GM10266 (cell line): ENCODE measurements at regions not wholly inside any gene's neighbourhood (a gene's known extent, or its start where the extent isn't known, plus 50 kb on each side); places are given as distances from the start of the nearest gene placed in this dataset.
"Not testable (repeated sequence)": the region's sequence is repeated elsewhere in the genome, so short reads cannot be mapped to it uniquely, and the experiment has no call there.

Source experiments
- DNase-seq: peaks from one replicate; pipeline ENCODE4 v3.0.0; 2012; ENCODE audit errors: extremely low spot score
- CTCF ChIP-seq: IDR thresholded peaks from 2 replicates; pipeline ENCODE4 v1.5.1; 2012; ENCODE audit warnings: mild to moderate bottlenecking, low read depth; ENCODE audit not compliant: control insufficient read depth, insufficient read depth; ENCODE audit errors: missing control alignments

- no peak for TF ChIP-seq CTCF
- DNase-seq: no peak
Measured at GRCh38 chr1:194776657-194777056, 1590.2 kb upstream of the B3GALT2 start.

GRCh38 chr1:194774535-194774934 is 1588.1 kb upstream of the B3GALT2 start:
- no peak for TF ChIP-seq CTCF
- no peak for DNase-seq

GRCh38 chr1:194755241-194755994 is 1569.0 kb upstream of the B3GALT2 start:
- no peak for DNase-seq

GRCh38 chr1:194738843-194739242 is 1552.4 kb upstream of the B3GALT2 start:
- DNase-seq: not testable (repeated sequence)

More at GRCh38 chr1:194755241-194755994, 1569.0 kb upstream of the B3GALT2 start:
- no peak for TF ChIP-seq CTCF

- TF ChIP-seq CTCF: no peak
- DNase-seq: no peak
Measured at GRCh38 chr1:194734970-194735369, 1548.6 kb upstream of the B3GALT2 start.

- no peak for DNase-seq
- no peak for TF ChIP-seq CTCF
Measured at GRCh38 chr1:194731025-194731424, 1544.6 kb upstream of the B3GALT2 start.

- TF ChIP-seq CTCF: no peak
Measured at GRCh38 chr1:194730304-194730703, 1543.9 kb upstream of the B3GALT2 start.

GRCh38 chr1:194723067-194723466 is 1536.7 kb upstream of the B3GALT2 start:
- DNase-seq: no peak
- no peak for TF ChIP-seq CTCF

More at GRCh38 chr1:194730304-194730703, 1543.9 kb upstream of the B3GALT2 start:
- DNase-seq: no peak
